H1 (cell line): ENCODE measurements at regions not wholly inside any gene's neighbourhood (a gene's known extent, or its start where the extent isn't known, plus 50 kb on each side); places are given as distances from the start of the nearest gene placed in this dataset.

Source experiments
- CTCF ChIA-PET: fragments of 300-600 bp; sonication (Branson Sonifier 250); formaldehyde crosslinking; loops from one replicate; lab custom pipeline; 2021; ENCODE audit not compliant: partially characterized antibody; lab: Charles Lee
- POLR2A ChIA-PET: fragments of 300-600 bp; sonication (Branson Sonifier 250); formaldehyde crosslinking; loops from one replicate; lab custom pipeline; 2021; ENCODE audit warnings: inconsistent platforms; ENCODE audit not compliant: partially characterized antibody; lab: Charles Lee
- DNase-seq, 2 experiments: peaks; one replicate each; pipeline versions ENCODE4 v3.0.0 to v3.0.0-alpha.2; 2010 to 2022; ENCODE audit warnings: low spot score in 2 of 2, low read depth in 1 of 2, mixed read lengths in 1 of 2
- FAIRE-seq: peaks from 2 replicates; lab custom pipeline; 2011; peaks lifted over from hg19 to GRCh38; lab: Jason Lieb, UNC
- H2AFZ ChIP-seq: 2 replicates; pipeline ENCODE4 v1.8.1; 2012; ENCODE audit warnings: low read length, inconsistent platforms
- H2AK5ac ChIP-seq: 2 replicates; pipeline ENCODE4 v1.6.1; 2013; ENCODE audit warnings: low read depth, low read length
- H2BK120ac ChIP-seq: replicated peaks from 2 replicates; pipeline ENCODE3; 2013; ENCODE audit warnings: low read depth, low read length, inconsistent platforms
- H2BK12ac ChIP-seq: 2 replicates; pipeline ENCODE4 v1.6.1; 2013; ENCODE audit warnings: low read depth, low read length
- H2BK15ac ChIP-seq: 2 replicates; pipeline ENCODE4 v1.6.1; 2013; ENCODE audit warnings: low read length
- H2BK20ac ChIP-seq: 2 replicates; pipeline ENCODE4 v1.6.1; 2013; ENCODE audit warnings: low read length
- H2BK5ac ChIP-seq: 2 replicates; pipeline ENCODE4 v1.6.1; 2013; ENCODE audit warnings: low read depth, low read length
- H3K14ac ChIP-seq: 2 replicates; pipeline ENCODE4 v1.6.1; 2013; ENCODE audit warnings: inconsistent platforms; ENCODE audit not compliant: insufficient read length
- H3K18ac ChIP-seq: 2 replicates; pipeline ENCODE4 v1.6.1; 2013; ENCODE audit warnings: low read length; ENCODE audit errors: extremely low read depth
- H3K23ac ChIP-seq: 2 replicates; pipeline ENCODE4 v1.6.1; 2013; ENCODE audit warnings: inconsistent platforms; ENCODE audit not compliant: insufficient read length
- H3K23me2 ChIP-seq: 2 replicates; pipeline ENCODE4 v1.6.1; 2013; ENCODE audit warnings: low read depth, low read length
- H3K27ac ChIP-seq: 2 replicates; pipeline ENCODE4 v1.6.1; 2011; ENCODE audit warnings: low read depth, low read length, inconsistent platforms
- H3K27me3 ChIP-seq, 4 experiments: replicated peaks in 1 of 4; 1 replicate in 1 of 4; 2 replicates in 3 of 4; pipeline versions ENCODE4 v1.6.1 to v1.8.1; 2011 to 2013; ENCODE audit warnings: low read length in 3 of 4, mild to moderate bottlenecking in 3 of 4, inconsistent platforms in 2 of 4, mixed read lengths in 2 of 4, moderate library complexity in 1 of 4; ENCODE audit not compliant: control insufficient read depth in 3 of 4, insufficient read depth in 3 of 4; ENCODE audit errors: extremely low read depth in 1 of 4
- H3K36me3 ChIP-seq, 4 experiments: 2 replicates each; pipeline versions ENCODE4 v1.6.1 to v1.8.1; 2011 to 2013; ENCODE audit warnings: mild to moderate bottlenecking in 4 of 4, low read length in 3 of 4, moderate library complexity in 2 of 4, control low read depth in 1 of 4, inconsistent platforms in 1 of 4; ENCODE audit not compliant: insufficient read depth in 4 of 4, control insufficient read depth in 2 of 4
- H3K4ac ChIP-seq: replicated peaks from 2 replicates; pipeline ENCODE3; 2013; ENCODE audit warnings: low read length, low read depth, mixed read lengths, inconsistent platforms; ENCODE audit not compliant: insufficient read length
- H3K4me1 ChIP-seq, 4 experiments: replicated peaks in 1 of 4; 1 replicate in 1 of 4; 2 replicates in 3 of 4; pipeline versions ENCODE4 v1.6.1 to v1.8.1; 2011 to 2013; ENCODE audit warnings: low read length in 3 of 4, inconsistent platforms in 2 of 4, mixed read lengths in 1 of 4; ENCODE audit not compliant: insufficient read depth in 4 of 4, control insufficient read depth in 3 of 4
- H3K4me2 ChIP-seq, 2 experiments: 2 replicates each; pipeline versions ENCODE4 v1.6.1 to v1.8.1; 2011 to 2013; ENCODE audit warnings: low read depth in 2 of 2, low read length in 2 of 2, control low read depth in 1 of 2, inconsistent platforms in 1 of 2, mild to moderate bottlenecking in 1 of 2; ENCODE audit not compliant: insufficient read depth in 1 of 2
- H3K4me3 ChIP-seq, 4 experiments: fragments of 200-600, 300-600 bp in 1 of 4; sonication (generic), shearing (Covaris generic), sonication (Bioruptor Twin) in 1 of 4; 2 replicates each; pipeline versions ENCODE4 v1.5.1 to v1.8.1; 2011 to 2016; ENCODE audit warnings: low read length in 4 of 4, low read depth in 3 of 4, control low read depth in 2 of 4, inconsistent platforms in 2 of 4, mild to moderate bottlenecking in 2 of 4, mixed read lengths in 1 of 4, moderate library complexity in 1 of 4; ENCODE audit not compliant: insufficient read depth in 2 of 4; ENCODE audit errors: extremely low read depth in 1 of 4
- H3K56ac ChIP-seq: replicated peaks from 2 replicates; pipeline ENCODE3; 2013; ENCODE audit warnings: low read depth, mild to moderate bottlenecking, mixed read lengths, low read length, inconsistent platforms; ENCODE audit not compliant: insufficient read length
- H3K79me1 ChIP-seq: 2 replicates; pipeline ENCODE4 v1.6.1; 2013; ENCODE audit warnings: low read depth, low read length, control low read depth
- H3K79me2 ChIP-seq, 2 experiments: 2 replicates each; pipeline versions ENCODE4 v1.6.1 to v1.8.1; 2012 to 2013; ENCODE audit warnings: low read length in 2 of 2, mild to moderate bottlenecking in 2 of 2, inconsistent platforms in 1 of 2; ENCODE audit not compliant: insufficient read depth in 2 of 2, control insufficient read depth in 1 of 2
- H3K9ac ChIP-seq, 4 experiments: replicated peaks in 1 of 4; 1 replicate in 1 of 4; 2 replicates in 3 of 4; pipeline versions ENCODE4 v1.6.1 to v1.8.1; 2011 to 2013; ENCODE audit warnings: low read depth in 3 of 4, low read length in 3 of 4, control low read depth in 2 of 4, mild to moderate bottlenecking in 2 of 4, moderate library complexity in 2 of 4, inconsistent platforms in 1 of 4; ENCODE audit errors: extremely low read depth in 1 of 4
- H3K9me3 ChIP-seq, 2 experiments: 2 replicates each; pipeline versions ENCODE4 v1.6.1 to v1.8.1; 2012 to 2013; ENCODE audit warnings: mild to moderate bottlenecking in 2 of 2, moderate library complexity in 2 of 2, control low read depth in 1 of 2, inconsistent platforms in 1 of 2, low read depth in 1 of 2, low read length in 1 of 2, mixed read lengths in 1 of 2; ENCODE audit not compliant: insufficient read depth in 2 of 2
- H4K20me1 ChIP-seq, 2 experiments: replicated peaks in 1 of 2; 2 replicates each; pipeline versions ENCODE3 to v1.8.1; 2011 to 2013; ENCODE audit warnings: inconsistent platforms in 2 of 2, low read length in 2 of 2, mild to moderate bottlenecking in 1 of 2; ENCODE audit not compliant: insufficient read depth in 2 of 2, control insufficient read depth in 1 of 2
- H4K5ac ChIP-seq: 2 replicates; pipeline ENCODE4 v1.6.1; 2013; ENCODE audit warnings: low read length, low read depth, mixed read lengths, inconsistent platforms; ENCODE audit not compliant: insufficient read length
- H4K8ac ChIP-seq: 2 replicates; pipeline ENCODE4 v1.8.0; 2013; ENCODE audit warnings: mild to moderate bottlenecking, moderate library complexity, low read length, inconsistent platforms; ENCODE audit not compliant: insufficient read depth; ENCODE audit errors: extremely low read depth
- H4K91ac ChIP-seq: replicated peaks from 2 replicates; pipeline ENCODE3; 2013; ENCODE audit warnings: low read length, mixed read lengths, inconsistent platforms; ENCODE audit not compliant: insufficient read length
- CBX8 ChIP-seq: fragments of 300-800, 300-1000 bp; sonication (generic); IDR thresholded peaks from 2 replicates; pipeline ENCODE4 v1.7.1; 2016; ENCODE audit warnings: low read depth, low read length, borderline replicate concordance
- E2F6 ChIP-seq: IDR thresholded peaks from 2 replicates; pipeline ENCODE4 v1.6.1; 2012; ENCODE audit warnings: inconsistent platforms
- JUN ChIP-seq: IDR thresholded peaks from 2 replicates; pipeline ENCODE4 v1.6.1; 2011; ENCODE audit warnings: low read depth, mild to moderate bottlenecking, improper control_type of control experiment, low read length
- JUND ChIP-seq: IDR thresholded peaks from 2 replicates; pipeline ENCODE4 v1.6.1; 2011; ENCODE audit warnings: mild to moderate bottlenecking, improper control_type of control experiment, low read length
- NANOG ChIP-seq: IDR thresholded peaks from 2 replicates; pipeline ENCODE4 v1.6.1; 2011; ENCODE audit warnings: low read length, low read depth, mild to moderate bottlenecking, inconsistent platforms; ENCODE audit not compliant: insufficient read depth, poor library complexity, severe bottlenecking
- SIN3A ChIP-seq, 2 experiments: IDR thresholded peaks in 1 of 2; conservative IDR thresholded peaks in 1 of 2; 2 replicates each; pipeline ENCODE4 v1.6.1; 2011 to 2012; ENCODE audit warnings: low read length in 2 of 2, improper control_type of control experiment in 1 of 2, low read depth in 1 of 2, mild to moderate bottlenecking in 1 of 2
- WGBS, 2 experiments: shearing (Covaris generic) in 1 of 2; methylation state at CpG; one replicate each; pipeline versions ENCODE4 v1.1.6 to v1.1.7; 2013 to 2015; ENCODE audit warnings: low lambda C conversion rate in 2 of 2, mixed read lengths in 2 of 2, inconsistent platforms in 1 of 2, low coverage in 1 of 2, missing lambda C conversion rate in 1 of 2; ENCODE audit not compliant: insufficient replicate concordance in 2 of 2, insufficient coverage in 1 of 2, insufficient read length in 1 of 2; ENCODE audit errors: extremely low coverage in 1 of 2, missing lambda C conversion rate in 1 of 2; 5-methylcytosine and 5-hydroxymethylcytosine counted together

DNA sequence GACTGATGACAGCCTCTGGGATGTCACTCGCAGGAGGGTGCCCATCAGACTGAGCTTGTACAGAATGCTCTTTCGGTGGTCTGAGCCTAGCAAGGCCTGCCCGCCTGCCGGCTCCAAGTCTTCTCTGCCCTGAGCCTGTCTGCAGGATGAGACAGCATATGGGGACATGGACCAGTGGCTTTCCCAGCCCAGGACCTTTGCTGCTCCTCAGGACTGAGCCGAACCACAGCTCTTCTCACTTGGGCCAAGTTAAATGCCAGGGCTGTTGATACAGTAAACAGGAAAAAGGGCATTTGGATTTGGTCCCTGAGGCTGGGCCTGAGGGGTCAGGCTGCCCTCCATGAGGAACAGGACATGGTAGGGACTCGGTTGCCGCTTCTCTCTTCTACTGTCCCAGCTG lies 64.3 kb upstream of the EPS8L3 start:
- H4K8ac ChIP-seq, result peak overlapping the region; percentile 11; the same call in 1 of the 2 replicates
- no peak overlapping the region for H3K14ac ChIP-seq
- H3K27me3 ChIP-seq, result no peaks in the 10 kb centered on the region
- no peak overlapping the region for H4K91ac ChIP-seq
- no peak overlapping the region for H2BK12ac ChIP-seq
- no peak overlapping the region for H3K27ac ChIP-seq
- H3K23ac ChIP-seq, result no peak overlapping the region
- no peak overlapping the region for H3K18ac ChIP-seq
- 90% methylated on average over 7 of the region's 7 CpGs; no CpG with 5 or more reads in 1 of the 2 experiments for WGBS, 2 experiments
- no peak overlapping the region for H2BK20ac ChIP-seq
- peaks cover 0 to 7% (median 3%) of the 10 kb centered on the region in 4 experiments; a peak in 4 of 7 replicates for H3K4me1 ChIP-seq
- CTCF ChIA-PET, result interaction anchor here (1.0 to 1.7 kb wide), 2 partner anchors 14 to 156 kb away, joined by 4 read pairs; partner anchors contain the start of gene AHCYL1
- H3K4me2 ChIP-seq, result no peak overlapping the region
- H2AFZ ChIP-seq, result no peak overlapping the region
- H4K20me1 ChIP-seq, result no peaks in the 10 kb centered on the region
- no peak overlapping the region for H2BK120ac ChIP-seq
- no peak overlapping the region for H3K4me3 ChIP-seq
- DNase-seq (no peak), FAIRE-seq (no peak)
- H4K5ac ChIP-seq, result no peak overlapping the region
- no peaks in the 10 kb centered on the region for H3K79me1 ChIP-seq
- H3K9me3 ChIP-seq, result peaks cover 14 to 15% of the 10 kb centered on the region in 2 experiments
- H3K56ac ChIP-seq, result no peak overlapping the region
- H3K79me2 ChIP-seq, result no peaks in the 10 kb centered on the region
- H3K23me2 ChIP-seq, result no peaks in the 10 kb centered on the region
- no peak overlapping the region for H2BK15ac ChIP-seq
- no peak overlapping the region for H3K4ac ChIP-seq
- no peak overlapping the region for H3K9ac ChIP-seq
- TF ChIP-seq JUN (no peak), NANOG (no peak), SIN3A (conservative IDR thresholded peaks at IDR 0.05 in 1 of 2, IDR thresholded peaks at IDR 0.05 in 1 of 2; ENCODE audit: low read depth in 1 of 2, low read length in 2 of 2) (no peak), CBX8 (no peak), JUND (no peak), E2F6 (no peak)
- POLR2A ChIA-PET, result no interaction called here
- no peak overlapping the region for H2AK5ac ChIP-seq
- H2BK5ac ChIP-seq, result no peak overlapping the region
- H3K36me3 ChIP-seq, result no peaks in the 10 kb centered on the region
